Muscle of back (tissue), 3 donors: ENCODE measurements at regions not wholly inside any gene's neighbourhood (a gene's known extent, or its start where the extent isn't known, plus 50 kb on each side); places are given as distances from the start of the nearest gene placed in this dataset.

Experiments used
- DNase-seq, 3 donors: peaks; one replicate each; pipeline versions ENCODE4 v3.0.0 to v3.0.0-alpha.2; 2013

- DNase-seq: peak in 1 of 3 donors; percentile 45
Measured at GRCh38 chr9:13360188-13360587, 80.7 kb upstream of the MPDZ start.

- peak; percentile 76 to 89 (median 87) for DNase-seq
Measured at GRCh38 chr9:13358128-13358527, 78.6 kb upstream of the MPDZ start.

- no peak for DNase-seq
Measured at GRCh38 chr9:13354733-13355132, 75.2 kb upstream of the MPDZ start.

GRCh38 chr9:13352451-13352979 is 73.0 kb upstream of the MPDZ start:
- DNase-seq: no peak

GRCh38 chr9:13351778-13352386 is 72.4 kb upstream of the MPDZ start:
- DNase-seq: peak; percentile 56 to 87 (median 74)

GRCh38 chr9:13332571-13332970 is 53.1 kb upstream of the MPDZ start:
- peak in 2 of 3 donors; percentile 29 to 65 for DNase-seq

- DNase-seq: no peak
Measured at GRCh38 chr9:13331320-13331719, 51.8 kb upstream of the MPDZ start.

- no peak for DNase-seq
Measured at GRCh38 chr9:13330396-13331004, 51.0 kb upstream of the MPDZ start.
